Esophagus muscularis mucosa (tissue), 4 donors: ENCODE measurements at regions not wholly inside any gene's neighbourhood (a gene's known extent, or its start where the extent isn't known, plus 50 kb on each side); places are given as distances from the start of the nearest gene placed in this dataset.

Experiments used
- CTCF ChIP-seq, 3 experiments: fragments of 200-600 bp in 2 of 3; fragments of 450-650 bp in 1 of 3; sonication (generic) in 2 of 3; IDR thresholded peaks; one replicate each; pipeline ENCODE4 v1.5.1; 2017 to 2019; ENCODE audit warnings: antibody characterized with exemption in 3 of 3, mild to moderate bottlenecking in 2 of 3, moderate library complexity in 1 of 3
- EP300 ChIP-seq: sonication (generic); formaldehyde crosslinking; IDR thresholded peaks from one replicate; pipeline ENCODE4 v1.6.1; 2017; ENCODE audit warnings: antibody characterized with exemption
- POLR2A ChIP-seq: fragments of 450-650 bp; IDR thresholded peaks from one replicate; pipeline ENCODE4 v1.6.1; 2017; ENCODE audit warnings: antibody characterized with exemption, moderate library complexity, mild to moderate bottlenecking, low read depth
- POLR2AphosphoS5 ChIP-seq, 2 donors: sonication (generic); formaldehyde crosslinking; IDR thresholded peaks; one replicate each; pipeline ENCODE4 v1.6.1; 2017; ENCODE audit warnings: antibody characterized with exemption in 2 of 2

- TF ChIP-seq CTCF (IDR thresholded peaks at IDR 0.05) (no peak), EP300 (no peak), POLR2A (no peak), POLR2AphosphoS5 (IDR thresholded peaks at IDR 0.05) (no peak)
These were observed 755.7 kb downstream of the KCNA4 start for GRCh38 chr11:29260939-29261705.
